HepG2 (cell line): ENCODE measurements at regions not wholly inside any gene's neighbourhood (a gene's known extent, or its start where the extent isn't known, plus 50 kb on each side); places are given as distances from the start of the nearest gene placed in this dataset.

Source experiments
- ATF7 ChIP-seq, 2 experiments: fragments of 450-650 bp in 1 of 2; sonication (generic) in 1 of 2; formaldehyde crosslinking in 1 of 2; IDR thresholded peaks; 2 replicates each; pipeline versions ENCODE4 v1.4.0 to v1.6.1; 2016 to 2020; ENCODE audit warnings: antibody characterized with exemption in 1 of 2, mild to moderate bottlenecking in 1 of 2, missing genetic modification reagents in 1 of 2
- CHD2 ChIP-seq: IDR thresholded peaks from 2 replicates; pipeline ENCODE4 v1.6.1; 2011; ENCODE audit warnings: low read depth, low read length, improper control_type of control experiment
- GABPA ChIP-seq, 2 experiments: IDR thresholded peaks; 2 replicates each; pipeline ENCODE4 v1.6.1; 2011 to 2016; ENCODE audit warnings: low read depth in 2 of 2, low read length in 1 of 2, missing biosample characterization in 1 of 2, missing genetic modification characterization in 1 of 2
- HMG20A ChIP-seq: IDR thresholded peaks from 2 replicates; pipeline ENCODE4 v1.6.1; 2016; ENCODE audit warnings: borderline replicate concordance
- HMGA1 ChIP-seq: sonication (generic); formaldehyde crosslinking; conservative IDR thresholded peaks from 2 replicates; pipeline ENCODE4 v1.4.0; 2020; ENCODE audit warnings: missing genetic modification reagents
- JDP2 ChIP-seq: sonication (generic); formaldehyde crosslinking; IDR thresholded peaks from 2 replicates; pipeline ENCODE4 v1.8.1; 2022; ENCODE audit warnings: missing genetic modification reagents, borderline replicate concordance
- POLR2A ChIP-seq, 2 experiments: IDR thresholded peaks; 2 replicates each; pipeline ENCODE4 v1.6.1; 2011; ENCODE audit warnings: low read depth in 2 of 2, low read length in 2 of 2, mild to moderate bottlenecking in 1 of 2, moderate library complexity in 1 of 2; ENCODE audit not compliant: insufficient read depth in 1 of 2
- RARG ChIP-seq: sonication (generic); formaldehyde crosslinking; IDR thresholded peaks from 2 replicates; pipeline ENCODE4 v1.4.0; 2020; ENCODE audit warnings: low read depth, mild to moderate bottlenecking, missing genetic modification reagents
- SMAD3 ChIP-seq: sonication (generic); formaldehyde crosslinking; IDR thresholded peaks from 2 replicates; pipeline ENCODE4 v1.4.0; 2020; ENCODE audit warnings: missing genetic modification reagents
- TCF7 ChIP-seq: sonication (generic); IDR thresholded peaks from 2 replicates; pipeline ENCODE4 v1.6.1; 2016; ENCODE audit warnings: antibody characterized with exemption, low read depth
- TF ChIP-seq, protein P1 (sequence below): sonication (generic); formaldehyde crosslinking; IDR thresholded peaks from 2 replicates; pipeline ENCODE4 v1.5.0; 2020; ENCODE audit warnings: mild to moderate bottlenecking, missing genetic modification reagents, moderate library complexity
- TF ChIP-seq, protein P2 (sequence below): conservative IDR thresholded peaks from 2 replicates; pipeline ENCODE4 v1.6.1; 2018; ENCODE audit warnings: missing genetic modification reagents

DNA sequence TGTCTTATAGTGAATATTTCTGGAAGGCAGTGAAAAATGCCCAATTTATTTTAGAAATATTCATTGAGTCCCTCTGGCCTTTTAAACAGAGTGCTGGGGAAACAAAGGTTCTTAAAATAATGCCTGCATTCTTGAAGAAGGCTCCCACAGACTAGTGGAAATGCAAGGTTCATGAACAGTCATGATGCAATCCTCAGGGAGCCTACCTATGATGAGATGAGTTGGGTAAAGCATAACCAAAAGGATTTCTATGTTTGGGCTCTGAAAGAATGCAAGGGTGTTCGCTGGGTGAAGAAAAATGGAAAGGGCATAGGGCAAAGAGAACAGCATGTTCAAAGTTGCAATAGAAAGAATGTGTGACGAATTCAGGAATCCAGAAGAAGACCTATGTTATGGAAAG, 214.5 kb upstream of the MAF start:
- TF ChIP-seq CHD2 (no peak), RARG (CRISPR knock-in tag) (no peak), HMG20A (no peak), POLR2A (IDR thresholded peaks at IDR 0.05; ENCODE audit: insufficient read depth in 1 of 2, low read depth in 2 of 2, low read length in 2 of 2) (no peak), SMAD3 (CRISPR knock-in tag) (no peak), TCF7 (no peak), GABPA (IDR thresholded peaks at IDR 0.05; ENCODE audit: low read depth, low read length) (no peak), GABPA (CRISPR knock-in tag; IDR thresholded peaks at IDR 0.05; ENCODE audit: low read depth) (no peak), ATF7 (IDR thresholded peaks at IDR 0.05) (peak; percentile 38; the same call in 1 of the 2 replicates), ATF7 (CRISPR knock-in tag; IDR thresholded peaks at IDR 0.05) (no peak), HMGA1 (no peak), JDP2 (CRISPR knock-in tag) (no peak)
- TF ChIP-seq, protein P1, sequence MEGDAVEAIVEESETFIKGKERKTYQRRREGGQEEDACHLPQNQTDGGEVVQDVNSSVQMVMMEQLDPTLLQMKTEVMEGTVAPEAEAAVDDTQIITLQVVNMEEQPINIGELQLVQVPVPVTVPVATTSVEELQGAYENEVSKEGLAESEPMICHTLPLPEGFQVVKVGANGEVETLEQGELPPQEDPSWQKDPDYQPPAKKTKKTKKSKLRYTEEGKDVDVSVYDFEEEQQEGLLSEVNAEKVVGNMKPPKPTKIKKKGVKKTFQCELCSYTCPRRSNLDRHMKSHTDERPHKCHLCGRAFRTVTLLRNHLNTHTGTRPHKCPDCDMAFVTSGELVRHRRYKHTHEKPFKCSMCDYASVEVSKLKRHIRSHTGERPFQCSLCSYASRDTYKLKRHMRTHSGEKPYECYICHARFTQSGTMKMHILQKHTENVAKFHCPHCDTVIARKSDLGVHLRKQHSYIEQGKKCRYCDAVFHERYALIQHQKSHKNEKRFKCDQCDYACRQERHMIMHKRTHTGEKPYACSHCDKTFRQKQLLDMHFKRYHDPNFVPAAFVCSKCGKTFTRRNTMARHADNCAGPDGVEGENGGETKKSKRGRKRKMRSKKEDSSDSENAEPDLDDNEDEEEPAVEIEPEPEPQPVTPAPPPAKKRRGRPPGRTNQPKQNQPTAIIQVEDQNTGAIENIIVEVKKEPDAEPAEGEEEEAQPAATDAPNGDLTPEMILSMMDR (CRISPR knock-in tag) = no peak
- TF ChIP-seq, protein P2, sequence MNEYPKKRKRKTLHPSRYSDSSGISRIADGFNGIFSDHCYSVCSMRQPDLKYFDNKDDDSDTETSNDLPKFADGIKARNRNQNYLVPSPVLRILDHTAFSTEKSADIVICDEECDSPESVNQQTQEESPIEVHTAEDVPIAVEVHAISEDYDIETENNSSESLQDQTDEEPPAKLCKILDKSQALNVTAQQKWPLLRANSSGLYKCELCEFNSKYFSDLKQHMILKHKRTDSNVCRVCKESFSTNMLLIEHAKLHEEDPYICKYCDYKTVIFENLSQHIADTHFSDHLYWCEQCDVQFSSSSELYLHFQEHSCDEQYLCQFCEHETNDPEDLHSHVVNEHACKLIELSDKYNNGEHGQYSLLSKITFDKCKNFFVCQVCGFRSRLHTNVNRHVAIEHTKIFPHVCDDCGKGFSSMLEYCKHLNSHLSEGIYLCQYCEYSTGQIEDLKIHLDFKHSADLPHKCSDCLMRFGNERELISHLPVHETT (CRISPR knock-in tag) = no peak
